LNCaP clone FGC (cell line): ENCODE measurements at regions not wholly inside any gene's neighbourhood (a gene's known extent, or its start where the extent isn't known, plus 50 kb on each side); places are given as distances from the start of the nearest gene placed in this dataset.
"Not testable (repeated sequence)": the region's sequence is repeated elsewhere in the genome, so short reads cannot be mapped to it uniquely, and the experiment has no call there.

Experiments
- DNase-seq: peaks from one replicate; pipeline ENCODE4 v3.0.0-alpha.2; 2011; ENCODE audit warnings: low read depth
- H3K4me3 ChIP-seq: 2 replicates; pipeline ENCODE4 v1.5.1; 2011; ENCODE audit warnings: mild to moderate bottlenecking, low read depth, low read length, control low read depth
- CTCF ChIP-seq: IDR thresholded peaks from 2 replicates; pipeline ENCODE4 v1.5.1; 2012; ENCODE audit warnings: mild to moderate bottlenecking; ENCODE audit not compliant: control insufficient read depth, insufficient read depth; ENCODE audit errors: extremely low read depth

- TF ChIP-seq CTCF: no peak
- no peak overlapping the region for H3K4me3 ChIP-seq
- no peak for DNase-seq
Observed at GRCh38 chr2:222760301-222760897, 88.9 kb downstream of the MOGAT1 start.

GRCh38 chr2:222761888-222762287 is 90.4 kb downstream of the MOGAT1 start:
- no peak overlapping the region for H3K4me3 ChIP-seq
- no peak for TF ChIP-seq CTCF
- DNase-seq: no peak

- DNase-seq: no peak
- TF ChIP-seq CTCF: no peak
- H3K4me3 ChIP-seq: no peak overlapping the region
Observed at GRCh38 chr2:222762342-222762741, 90.9 kb downstream of the MOGAT1 start.

- not testable (repeated sequence) for DNase-seq, H3K4me3 ChIP-seq
Observed at GRCh38 chr2:222765883-222766282, 94.4 kb downstream of the MOGAT1 start.

- DNase-seq: not testable (repeated sequence)
Observed at GRCh38 chr2:222768019-222768418, 92.8 kb upstream of the ACSL3 start.

GRCh38 chr2:222769446-222769845 is 91.4 kb upstream of the ACSL3 start:
- no peak overlapping the region for H3K4me3 ChIP-seq
- DNase-seq: no peak
- no peak for TF ChIP-seq CTCF

More at GRCh38 chr2:222768019-222768418, 92.8 kb upstream of the ACSL3 start:
- H3K4me3 ChIP-seq: not testable (repeated sequence)

GRCh38 chr2:222769941-222770340 is 90.9 kb upstream of the ACSL3 start:
- DNase-seq: no peak
- no peak for TF ChIP-seq CTCF
- no peak overlapping the region for H3K4me3 ChIP-seq

- no peak for DNase-seq
Observed at GRCh38 chr2:222771832-222772231, 89.0 kb upstream of the ACSL3 start.

More at GRCh38 chr2:222771832-222772231, 89.0 kb upstream of the ACSL3 start:
- no peak for TF ChIP-seq CTCF
- H3K4me3 ChIP-seq: no peak overlapping the region
